ENCODE measurements at regions not wholly inside any gene's neighbourhood (a gene's known extent, or its start where the extent isn't known, plus 50 kb on each side); places are given as distances from the start of the nearest gene placed in this dataset.

GRCh38 chr6:169885131-169885530 is 133.7 kb downstream of the ERMARD start:
- no peak for DNase-seq

- no peak for DNase-seq
Observed at GRCh38 chr6:169884158-169884557, 132.7 kb downstream of the ERMARD start.

GRCh38 chr6:169883316-169883715 is 131.9 kb downstream of the ERMARD start:
- DNase-seq: no peak

- DNase-seq: no peak
Observed at GRCh38 chr6:169881976-169882375, 130.6 kb downstream of the ERMARD start.

- no peak for DNase-seq
Observed at GRCh38 chr6:169881398-169881797, 130.0 kb downstream of the ERMARD start.

GRCh38 chr6:169880516-169880915 is 129.1 kb downstream of the ERMARD start:
- DNase-seq: no peak

- DNase-seq: no peak
Observed at GRCh38 chr6:169869301-169869700, 117.9 kb downstream of the ERMARD start.

GRCh38 chr6:169868458-169868857 is 117.0 kb downstream of the ERMARD start:
- DNase-seq: no peak

GRCh38 chr6:169867751-169868191 is 116.3 kb downstream of the ERMARD start:
- no peak for DNase-seq

GRCh38 chr6:169866668-169867521 is 115.5 kb downstream of the ERMARD start:
- DNase-seq: no peak

- DNase-seq: no peak
Observed at GRCh38 chr6:169866140-169866534, 114.7 kb downstream of the ERMARD start.

- DNase-seq: no peak
Observed at GRCh38 chr6:169865346-169866139, 114.1 kb downstream of the ERMARD start.

- DNase-seq: no peak
Observed at GRCh38 chr6:169864148-169865020, 113.0 kb downstream of the ERMARD start.

- no peak for DNase-seq
Observed at GRCh38 chr6:169863710-169864109, 112.3 kb downstream of the ERMARD start.

- DNase-seq: no peak
Observed at GRCh38 chr6:169862892-169863525, 111.6 kb downstream of the ERMARD start.

- DNase-seq: no peak
Observed at GRCh38 chr6:169862043-169862891, 110.8 kb downstream of the ERMARD start.

- no peak for DNase-seq
Observed at GRCh38 chr6:169861431-169862042, 110.1 kb downstream of the ERMARD start.

- DNase-seq: no peak
Observed at GRCh38 chr6:169859978-169860703, 108.7 kb downstream of the ERMARD start.

GRCh38 chr6:169859401-169859977 is 108.1 kb downstream of the ERMARD start:
- no peak for DNase-seq

GRCh38 chr6:169858935-169859351 is 107.5 kb downstream of the ERMARD start:
- DNase-seq: no peak
